GM19467 (cell line): ENCODE measurements at regions not wholly inside any gene's neighbourhood (a gene's known extent, or its start where the extent isn't known, plus 50 kb on each side); places are given as distances from the start of the nearest gene placed in this dataset.

ENCODE experiments used
- ATAC-seq: cut with Tn5 transposase; IDR thresholded peaks from one replicate; pipeline ENCODE4 v1.9.1; 2021; ENCODE audit warnings: mild to moderate bottlenecking, moderate library complexity; ENCODE audit not compliant: unreplicated experiment

- no peak for ATAC-seq
These were observed 170.8 kb upstream of the C11orf87 start for GRCh38 chr11:109251230-109251629.

GRCh38 chr11:109264128-109264527 is 157.9 kb upstream of the C11orf87 start:
- ATAC-seq: no peak

- ATAC-seq: no peak
These were observed 154.5 kb upstream of the C11orf87 start for GRCh38 chr11:109267293-109268095.

- no peak for ATAC-seq
These were observed 146.1 kb upstream of the C11orf87 start for GRCh38 chr11:109275931-109276330.

GRCh38 chr11:109285465-109285864 is 136.5 kb upstream of the C11orf87 start:
- no peak for ATAC-seq

- no peak for ATAC-seq
These were observed 130.4 kb upstream of the C11orf87 start for GRCh38 chr11:109291553-109291952.

- ATAC-seq: no peak
These were observed 123.1 kb upstream of the C11orf87 start for GRCh38 chr11:109298865-109299264.

- ATAC-seq: no peak
These were observed 121.8 kb upstream of the C11orf87 start for GRCh38 chr11:109300211-109300610.

- ATAC-seq: no peak
These were observed 119.2 kb upstream of the C11orf87 start for GRCh38 chr11:109302591-109303334.

GRCh38 chr11:109303342-109303741 is 118.6 kb upstream of the C11orf87 start:
- ATAC-seq: no peak

- no peak for ATAC-seq
These were observed 117.8 kb upstream of the C11orf87 start for GRCh38 chr11:109304159-109304558.

- no peak for ATAC-seq
These were observed 117.0 kb upstream of the C11orf87 start for GRCh38 chr11:109305009-109305408.

GRCh38 chr11:109306322-109306721 is 115.7 kb upstream of the C11orf87 start:
- no peak for ATAC-seq

- no peak for ATAC-seq
These were observed 114.6 kb upstream of the C11orf87 start for GRCh38 chr11:109307366-109307765.

- ATAC-seq: no peak
These were observed 113.4 kb upstream of the C11orf87 start for GRCh38 chr11:109308551-109308950.

GRCh38 chr11:109309153-109309552 is 112.8 kb upstream of the C11orf87 start:
- no peak for ATAC-seq

- ATAC-seq: no peak
These were observed 104.3 kb upstream of the C11orf87 start for GRCh38 chr11:109317726-109318125.

- no peak for ATAC-seq
These were observed 101.4 kb upstream of the C11orf87 start for GRCh38 chr11:109320595-109320994.

GRCh38 chr11:109326781-109327180 is 95.2 kb upstream of the C11orf87 start:
- no peak for ATAC-seq

- no peak for ATAC-seq
These were observed 92.3 kb upstream of the C11orf87 start for GRCh38 chr11:109329716-109330115.

GRCh38 chr11:109338131-109338530 is 83.9 kb upstream of the C11orf87 start:
- no peak for ATAC-seq

- ATAC-seq: no peak
These were observed 79.7 kb upstream of the C11orf87 start for GRCh38 chr11:109342261-109342660.
